HG03135 (cell line): ENCODE measurements at regions not wholly inside any gene's neighbourhood (a gene's known extent, or its start where the extent isn't known, plus 50 kb on each side); places are given as distances from the start of the nearest gene placed in this dataset.
"Not testable (repeated sequence)": the region's sequence is repeated elsewhere in the genome, so short reads cannot be mapped to it uniquely, and the experiment has no call there.

Experiments
- ATAC-seq: cut with Tn5 transposase; IDR thresholded peaks from one replicate; pipeline ENCODE4 v1.9.1; 2021; ENCODE audit warnings: mild to moderate bottlenecking, moderate library complexity; ENCODE audit not compliant: unreplicated experiment

DNA sequence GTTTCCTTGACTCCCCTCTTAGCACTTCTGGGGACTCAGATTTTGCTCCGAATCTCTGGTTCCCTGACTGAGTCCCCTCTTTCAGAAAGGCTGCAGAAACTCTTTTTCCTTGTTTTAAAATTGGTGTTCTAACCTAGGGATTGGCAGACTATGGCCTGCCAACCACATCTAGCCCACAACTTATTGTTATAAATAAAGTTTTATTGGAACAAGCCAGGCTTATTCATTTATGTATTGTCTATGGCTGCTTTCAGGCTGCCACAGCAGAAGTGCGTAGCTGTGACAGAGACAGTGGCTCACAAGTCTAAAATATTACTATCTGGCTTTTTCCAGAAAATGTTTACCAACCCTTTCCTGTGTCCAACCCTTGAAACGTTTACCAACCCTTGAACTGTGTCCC is 81.7 kb downstream of the IER5 start:
- no peak for ATAC-seq

DNA sequence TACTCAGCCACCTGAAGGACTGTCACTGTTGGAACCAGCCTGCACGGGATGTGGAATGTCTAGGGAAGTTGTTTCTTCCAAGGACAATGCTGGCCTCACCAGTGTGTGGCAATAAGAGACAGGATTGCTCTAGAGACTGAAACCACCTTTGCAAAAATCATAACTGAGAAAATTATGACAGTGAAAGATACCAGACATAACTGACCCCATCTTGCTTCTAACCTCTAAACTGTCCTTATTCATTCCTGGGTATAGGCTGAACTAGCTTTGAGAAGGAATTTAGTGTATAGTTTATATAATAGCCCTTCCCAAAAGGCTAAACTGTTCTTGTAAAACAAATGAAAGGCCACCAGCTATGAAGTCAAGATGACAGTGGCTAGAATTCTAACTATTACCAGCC is 83.6 kb downstream of the IER5 start:
- no peak for ATAC-seq

DNA sequence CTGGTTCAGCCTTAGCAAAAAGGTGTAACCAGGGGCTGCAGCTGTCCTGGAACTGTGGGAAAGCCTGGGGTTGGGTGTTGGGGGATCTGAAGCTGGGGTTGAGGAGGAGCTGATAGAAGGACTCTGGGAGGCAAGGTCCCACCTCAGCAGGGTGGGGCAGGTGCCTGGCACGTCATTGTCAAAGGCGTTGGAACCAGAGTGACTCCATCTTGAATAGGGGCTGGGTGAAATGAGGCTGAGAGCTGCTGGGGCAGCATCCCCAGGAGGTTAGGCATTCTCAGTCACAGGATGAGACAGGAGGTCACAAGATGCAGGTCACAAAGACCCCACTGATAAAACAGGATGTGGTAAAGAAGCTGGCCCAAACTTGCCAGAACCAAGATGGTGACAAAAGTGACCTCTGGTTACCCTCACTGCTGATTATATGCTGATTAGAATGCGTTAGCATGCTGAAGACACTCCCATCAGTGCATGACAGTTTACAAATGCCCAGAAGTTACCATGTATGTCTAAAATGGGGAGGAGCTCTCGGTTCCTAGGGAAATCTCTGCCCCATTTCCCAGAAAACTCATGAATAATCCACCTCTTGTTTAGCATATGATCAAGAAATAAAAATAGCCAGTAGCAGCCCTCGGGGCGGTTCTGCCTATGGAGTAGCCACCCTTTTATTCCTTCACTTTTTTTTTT is 85.4 kb downstream of the IER5 start:
- no peak for ATAC-seq

DNA sequence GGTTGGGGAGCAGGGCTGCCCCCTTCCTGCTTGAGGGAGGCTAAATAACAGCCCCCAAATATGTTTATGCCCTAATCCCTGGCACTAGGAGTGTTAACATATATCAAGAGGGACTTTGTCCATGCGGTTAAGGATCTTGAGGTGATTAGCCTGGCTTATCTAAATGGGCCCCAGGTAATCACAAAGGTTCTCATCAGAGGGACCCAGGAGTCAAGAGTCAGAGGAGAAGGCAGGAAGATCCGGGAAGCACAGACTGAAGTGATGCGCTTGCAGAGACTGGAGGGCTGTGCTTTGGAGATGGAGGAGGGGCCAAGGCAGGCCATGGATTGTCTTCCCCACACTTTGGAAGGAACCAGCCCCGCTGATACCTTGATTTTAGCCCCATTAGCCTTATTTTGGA is 86.4 kb downstream of the IER5 start:
- ATAC-seq = no peak

DNA sequence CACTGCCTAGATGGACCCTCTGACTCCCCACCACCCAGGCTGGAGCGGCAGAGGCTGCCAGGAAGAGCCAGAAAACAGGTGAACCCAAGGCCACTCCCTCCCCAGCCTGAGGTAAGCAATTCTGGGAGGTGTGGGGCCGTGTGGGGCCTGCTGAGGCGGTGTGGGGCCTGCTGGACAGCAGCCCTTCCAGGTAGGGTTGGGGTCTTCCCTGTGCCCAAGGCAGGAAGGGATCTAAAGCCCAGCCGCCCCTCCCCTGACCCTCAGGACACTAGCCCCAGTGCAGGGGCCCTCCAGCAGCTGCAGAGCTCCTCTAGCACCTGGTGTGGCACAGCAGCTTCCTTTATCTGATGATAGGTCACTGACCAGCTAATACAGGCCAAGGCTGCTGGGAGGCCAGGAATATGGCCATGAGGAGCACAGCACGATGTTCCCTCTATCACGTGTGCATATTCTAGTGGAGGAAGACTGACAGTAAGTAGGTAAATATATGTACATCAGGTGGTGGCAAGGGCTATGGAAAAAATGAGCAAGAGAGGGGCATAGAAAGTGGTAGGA is 86.9 kb downstream of the IER5 start:
- no peak for ATAC-seq

DNA sequence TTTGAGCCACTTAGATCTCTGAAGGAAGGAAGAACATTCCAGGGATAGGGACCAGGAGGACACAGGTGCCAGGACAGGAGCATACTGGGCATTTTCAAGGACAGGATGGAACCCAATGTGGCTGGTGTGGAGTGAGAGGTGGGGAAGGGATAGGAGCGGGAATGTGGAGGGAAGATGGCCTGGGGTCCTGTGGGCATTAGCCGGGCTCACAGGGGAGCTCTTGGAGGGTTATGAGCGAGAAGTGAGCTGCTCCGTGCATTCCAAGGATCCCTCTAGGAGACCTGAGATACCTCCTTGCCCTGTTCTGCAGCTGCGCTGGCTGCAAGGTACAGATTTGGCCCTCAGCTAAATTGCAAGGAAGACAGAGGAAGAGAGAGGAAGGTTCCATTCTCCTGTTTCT is 87.5 kb downstream of the IER5 start:
- ATAC-seq = no peak

DNA sequence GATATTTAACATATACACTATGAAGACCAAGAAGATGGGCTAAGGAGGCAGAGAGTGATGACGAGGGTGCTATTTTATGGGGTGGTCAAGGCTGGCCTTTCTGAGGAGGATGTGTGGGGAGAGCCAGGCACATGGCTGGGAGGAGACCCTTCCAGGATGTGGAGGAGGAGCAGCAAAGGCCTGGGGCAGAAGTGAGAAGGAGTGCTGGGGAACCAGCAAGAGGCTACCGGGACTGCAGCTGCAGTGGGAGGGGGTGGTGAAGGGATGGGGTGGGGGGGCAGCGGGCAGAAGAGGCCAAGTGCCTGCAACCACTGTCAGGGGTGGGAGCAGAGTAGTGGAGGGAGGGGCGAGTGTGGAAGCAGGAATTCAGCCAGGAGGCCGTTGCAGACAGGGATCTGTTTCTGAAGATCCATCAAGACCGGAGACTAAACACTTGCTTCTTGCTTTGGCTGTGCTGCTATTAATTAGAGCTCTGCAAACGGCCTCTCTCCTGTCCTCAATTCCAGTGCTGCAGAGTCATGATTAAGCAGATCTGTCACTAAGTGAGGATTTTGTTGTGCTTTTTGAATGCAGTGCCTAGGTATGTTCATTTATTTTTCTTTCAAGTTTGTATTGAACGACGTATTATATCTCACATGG is 89.9 kb downstream of the IER5 start:
- ATAC-seq = no peak

DNA sequence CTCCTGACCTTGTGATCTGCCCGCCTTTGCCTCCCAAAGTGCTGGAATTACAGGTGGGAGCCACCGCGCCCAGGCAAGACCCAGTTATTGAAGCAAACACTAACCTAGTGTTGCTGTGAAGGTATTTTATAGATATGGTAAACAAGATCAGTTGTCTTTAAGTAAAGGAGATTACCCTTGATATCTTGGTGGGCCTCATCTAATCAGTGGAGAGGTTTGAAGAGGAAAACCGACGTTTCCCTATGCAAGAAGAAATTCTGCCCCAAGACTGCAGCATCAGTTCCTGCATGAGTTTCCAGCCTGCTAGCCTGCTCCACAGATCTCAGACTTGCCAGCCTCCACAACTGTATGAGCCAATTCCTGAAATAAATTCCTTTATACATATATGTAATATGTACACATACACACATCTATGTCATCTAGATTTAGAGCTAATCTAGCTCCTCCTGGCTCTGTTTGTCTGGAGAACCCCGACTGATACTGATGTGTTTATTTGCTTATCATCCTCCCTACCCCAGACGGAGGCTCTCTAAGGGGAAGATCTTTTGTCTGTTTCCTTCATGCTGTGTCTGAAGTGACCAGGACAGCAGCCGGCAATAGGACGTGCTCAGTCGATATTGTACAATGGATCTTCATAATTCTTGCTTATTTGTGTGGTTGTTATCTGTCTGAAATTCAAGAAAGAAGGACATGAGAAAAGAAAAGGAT is 90.9 kb downstream of the IER5 start:
- ATAC-seq = no peak

DNA sequence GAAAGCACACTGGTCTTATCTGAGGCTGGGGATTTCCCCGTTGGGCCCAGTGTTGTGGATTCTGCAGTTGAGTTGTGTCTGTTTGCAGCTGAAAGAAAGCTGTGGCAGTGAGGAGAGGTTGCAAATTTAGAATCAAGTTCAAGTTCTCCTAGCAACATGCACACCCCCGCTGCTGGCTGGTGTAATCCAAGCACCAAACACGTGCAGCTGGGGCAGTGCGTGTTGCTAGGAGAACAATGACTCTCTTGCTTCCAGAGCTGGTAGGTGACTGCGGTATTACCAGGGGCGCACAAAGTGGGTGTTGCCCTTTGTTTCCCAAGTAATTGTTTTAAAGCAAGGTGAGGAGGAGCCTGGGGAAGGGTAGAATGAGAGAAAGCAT is 91.5 kb downstream of the IER5 start:
- ATAC-seq = no peak

DNA sequence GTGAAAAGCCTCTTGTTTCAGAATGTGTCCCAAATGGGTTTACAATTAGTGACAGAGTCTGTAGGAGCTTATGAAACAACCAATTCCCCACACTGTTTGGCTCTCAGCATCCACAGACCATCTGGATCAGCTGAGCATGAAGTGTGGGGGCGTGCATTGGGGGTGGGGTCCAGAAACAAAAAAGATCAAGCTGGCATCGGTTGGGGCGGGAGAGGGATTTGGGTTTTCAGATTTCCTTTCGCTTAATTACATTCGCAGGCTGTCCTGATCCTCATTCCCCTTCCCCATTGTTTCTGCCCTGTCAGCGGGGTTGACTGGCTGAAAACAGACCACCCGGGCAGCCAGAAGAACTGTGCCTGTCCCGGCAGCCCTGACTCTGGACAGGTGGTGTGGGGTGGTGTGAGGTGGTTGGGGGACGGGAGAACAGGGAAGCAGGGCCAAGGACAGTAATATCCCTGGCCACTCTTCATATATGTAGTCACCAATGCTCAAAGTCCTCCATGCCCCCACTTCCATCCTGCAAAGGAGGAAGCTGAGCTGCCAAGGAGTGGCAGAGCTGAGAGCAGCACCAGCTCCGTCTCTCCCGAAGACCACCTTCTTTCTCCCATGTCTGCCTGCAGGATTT is 92.0 kb downstream of the IER5 start:
- ATAC-seq = no peak

DNA sequence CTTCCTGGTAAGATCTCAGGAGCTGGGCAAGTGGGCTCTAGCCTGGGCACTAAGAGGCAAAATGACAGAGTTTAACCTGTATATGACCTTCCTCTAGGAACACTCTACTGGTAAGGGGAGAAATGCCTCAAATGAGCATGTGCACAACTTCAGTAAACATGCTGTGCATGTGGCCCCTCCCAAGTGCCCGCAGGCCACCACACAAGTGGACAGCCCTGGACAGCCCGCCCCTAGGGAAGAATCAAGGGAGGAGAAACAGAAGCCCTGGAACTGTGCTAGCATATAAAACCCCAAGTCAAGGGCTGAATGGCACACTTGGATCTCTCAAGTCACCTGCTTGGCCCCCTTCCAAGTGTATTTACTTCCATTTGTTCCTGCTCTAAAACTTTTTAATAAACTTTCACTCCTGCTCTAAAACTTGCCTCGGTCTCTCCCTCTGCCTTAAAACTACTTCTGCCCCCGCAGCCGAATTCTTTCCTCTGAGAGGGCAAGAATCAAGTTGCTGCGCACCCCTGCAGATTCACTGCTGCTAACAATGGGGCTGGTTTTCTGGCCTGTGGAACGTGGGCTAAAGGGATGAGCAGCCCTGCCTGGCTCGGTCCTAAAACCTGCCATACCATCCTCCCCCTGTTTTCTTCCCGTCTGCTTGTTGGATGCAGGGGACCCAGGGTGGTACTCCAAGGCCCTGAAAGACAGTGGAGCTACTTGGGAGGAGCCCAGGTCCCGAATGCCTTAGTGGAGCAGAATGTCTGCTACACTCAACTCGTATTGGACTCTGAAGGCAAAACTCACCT is 93.5 kb downstream of the IER5 start:
- no peak for ATAC-seq

DNA sequence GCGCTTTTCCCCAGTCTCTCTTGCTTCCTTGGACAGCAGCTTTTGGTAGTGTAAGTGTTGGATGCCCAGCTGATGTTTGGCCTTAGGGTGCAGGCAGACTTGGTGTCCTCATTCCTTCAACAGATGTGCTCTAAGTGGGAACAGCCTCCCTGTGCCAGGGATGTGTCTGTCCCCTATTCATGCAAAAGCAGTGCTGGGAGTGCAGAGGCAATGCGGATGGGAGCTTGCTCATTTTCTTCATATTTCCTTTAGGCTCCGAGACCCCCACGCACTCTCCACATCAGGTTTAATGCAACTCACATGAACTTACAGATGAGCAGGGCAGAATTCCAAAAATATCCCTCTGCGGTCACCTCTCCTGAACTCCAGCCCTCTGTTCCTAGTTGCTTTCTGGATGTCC is 96.1 kb downstream of the IER5 start:
- ATAC-seq = no peak

DNA sequence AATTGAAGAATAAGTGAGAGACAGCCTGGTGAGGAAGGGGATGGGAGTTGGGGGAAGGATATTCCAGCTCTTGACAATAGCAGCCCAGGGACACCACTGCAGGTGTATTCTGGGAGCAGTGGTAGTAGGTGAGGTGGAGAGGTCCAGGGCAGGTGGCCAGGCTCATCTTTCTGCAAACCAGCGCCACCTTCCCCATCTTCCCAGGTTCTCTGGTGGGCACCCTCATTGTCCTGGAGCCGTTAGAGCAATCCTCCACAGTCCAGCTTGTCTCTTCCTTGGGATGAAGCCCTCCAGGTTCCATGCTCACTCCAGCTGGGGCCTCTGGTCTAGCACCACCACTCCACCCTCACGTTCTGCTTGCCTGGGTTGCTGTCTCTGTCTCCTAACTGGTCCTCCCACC is 97.0 kb downstream of the IER5 start:
- ATAC-seq = no peak

DNA sequence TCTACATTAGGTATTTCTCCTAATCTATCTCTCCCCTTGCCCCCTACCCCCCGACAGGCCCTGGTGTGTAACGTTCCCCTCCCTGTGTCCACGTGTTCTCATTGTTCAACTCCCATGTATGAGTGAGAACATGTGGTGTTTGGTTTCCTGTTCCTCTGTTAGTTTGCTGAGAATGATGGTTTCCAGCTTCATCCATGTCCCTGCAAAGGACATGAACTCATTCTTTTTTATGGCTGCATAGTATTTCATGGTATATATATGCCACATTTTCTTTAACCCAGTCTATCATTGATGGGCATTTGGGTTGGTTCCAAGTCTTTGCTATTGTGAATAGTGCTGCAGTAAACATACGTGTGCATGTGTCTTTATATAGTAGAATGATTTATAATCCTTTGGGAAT is 97.6 kb downstream of the IER5 start:
- not testable (repeated sequence) for ATAC-seq

DNA sequence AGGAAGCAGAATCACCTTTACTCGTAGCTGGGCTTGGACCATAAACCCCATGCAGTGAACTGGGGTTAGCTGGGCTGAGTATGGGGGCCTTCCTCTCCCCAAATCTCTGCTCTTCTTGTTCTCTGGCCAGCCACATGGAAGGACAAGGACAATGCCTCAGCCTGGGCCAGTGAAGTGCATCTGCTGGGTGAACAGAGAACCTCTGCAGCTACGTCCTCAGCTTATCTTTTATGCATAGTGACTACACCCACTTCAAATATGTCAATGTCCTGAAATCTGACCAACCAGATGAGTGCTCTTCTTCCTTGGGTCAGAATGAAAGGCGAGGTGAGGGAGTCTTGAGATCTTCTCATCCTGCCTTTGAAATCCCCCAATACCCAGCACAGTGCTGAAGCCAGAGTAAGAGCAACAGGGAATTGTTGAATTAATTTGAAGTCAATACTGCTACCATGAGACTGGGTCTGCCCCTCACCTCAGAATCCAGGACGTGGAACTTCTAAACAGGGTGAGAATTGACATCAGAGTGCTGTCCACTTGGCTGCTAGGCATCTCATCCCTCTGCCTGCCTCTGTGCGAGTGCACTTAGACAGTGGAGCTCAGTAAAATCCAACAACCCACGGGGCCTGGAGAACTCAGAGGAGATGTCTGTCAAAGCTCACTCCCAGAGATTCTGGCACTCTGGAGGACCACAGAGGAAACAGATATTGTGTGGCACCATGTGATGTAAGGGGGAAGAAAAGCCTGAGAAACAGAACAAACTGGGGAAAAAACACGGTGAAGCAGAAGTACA is 99.0 kb downstream of the IER5 start:
- ATAC-seq = no peak

DNA sequence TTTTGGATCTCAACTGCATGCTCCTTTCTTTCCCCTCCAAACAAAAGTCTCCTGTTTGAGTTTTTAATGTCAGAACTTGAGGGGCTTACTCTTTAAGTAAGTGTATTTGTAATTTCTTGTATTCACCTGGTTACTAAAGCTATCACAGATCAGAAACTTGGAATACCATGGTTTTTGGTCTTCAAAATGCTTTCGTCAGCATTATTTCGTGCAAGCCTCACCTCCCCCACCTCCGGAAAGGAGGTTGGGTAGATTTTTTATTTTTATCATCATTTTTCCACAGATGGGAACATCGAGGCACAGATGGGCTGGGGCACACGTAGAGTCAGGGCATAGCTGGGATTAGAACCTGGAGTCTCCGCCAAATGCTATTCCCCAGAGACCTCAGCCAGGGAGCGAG is 100.7 kb downstream of the IER5 start:
- ATAC-seq = no peak

DNA sequence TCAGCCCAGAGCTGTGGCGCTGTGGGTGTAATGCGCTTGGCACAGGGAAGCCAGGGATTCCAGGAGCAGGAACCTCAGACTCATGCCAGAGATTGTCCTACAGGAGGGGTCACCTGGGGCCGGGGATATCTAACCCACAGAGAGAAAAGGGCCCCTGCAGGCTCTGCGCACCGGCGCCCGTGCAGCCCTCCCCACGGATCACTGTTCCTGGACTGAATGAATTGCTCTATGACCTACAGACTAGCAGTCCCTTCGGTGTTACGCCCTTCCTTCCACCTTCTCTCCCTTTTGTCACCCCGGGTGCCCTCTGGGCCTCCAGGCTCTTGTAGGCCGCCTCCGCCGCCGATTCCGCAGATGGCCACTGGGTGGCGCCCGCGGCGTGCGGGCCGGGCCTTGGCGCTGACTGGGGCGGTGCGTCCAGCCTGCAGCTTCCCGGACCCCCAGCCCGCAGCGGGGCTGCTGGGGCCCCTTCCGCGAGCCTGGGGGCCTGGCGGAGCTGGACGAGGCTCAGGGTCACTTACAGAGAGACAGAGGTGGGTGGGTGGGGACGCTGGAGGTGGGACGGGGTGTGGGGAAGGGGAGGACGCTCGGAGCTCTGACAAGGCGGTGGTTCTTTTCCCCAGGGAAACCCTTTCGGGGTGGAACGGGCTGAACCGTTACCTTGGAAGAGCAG is 101.3 kb downstream of the IER5 start:
- ATAC-seq = no peak

DNA sequence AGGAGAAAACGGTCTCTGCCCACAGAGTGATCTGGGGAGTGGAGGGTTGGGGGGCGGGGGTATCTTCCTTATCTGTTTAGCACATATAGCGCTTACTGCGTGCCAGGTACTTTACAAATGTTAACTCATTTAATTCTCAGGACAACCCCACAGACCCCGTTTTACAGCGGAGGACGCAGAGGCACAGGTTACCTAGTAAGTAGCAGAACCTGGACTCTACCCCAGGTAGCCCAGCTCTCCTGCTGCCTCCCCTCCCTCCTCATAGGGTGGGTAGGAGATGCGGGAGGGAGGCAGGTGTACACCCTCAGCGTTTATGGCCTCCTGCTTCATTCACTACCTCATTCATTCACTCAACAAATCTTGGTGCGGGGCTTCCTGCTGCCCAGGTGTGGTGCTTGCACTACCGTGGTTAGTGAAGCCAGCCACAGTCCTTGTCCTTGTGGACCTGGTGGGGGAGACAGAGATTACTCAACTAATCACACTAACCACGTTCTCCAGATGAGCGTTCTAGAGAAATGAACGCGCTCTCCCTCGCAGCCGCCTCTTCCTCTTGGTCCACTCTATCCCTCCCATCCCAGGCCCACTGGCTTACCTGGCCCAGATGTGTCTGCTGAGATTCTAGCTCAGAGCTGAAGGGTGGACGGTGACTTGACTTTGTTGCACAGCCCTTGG is 102.0 kb downstream of the IER5 start:
- no peak for ATAC-seq

DNA sequence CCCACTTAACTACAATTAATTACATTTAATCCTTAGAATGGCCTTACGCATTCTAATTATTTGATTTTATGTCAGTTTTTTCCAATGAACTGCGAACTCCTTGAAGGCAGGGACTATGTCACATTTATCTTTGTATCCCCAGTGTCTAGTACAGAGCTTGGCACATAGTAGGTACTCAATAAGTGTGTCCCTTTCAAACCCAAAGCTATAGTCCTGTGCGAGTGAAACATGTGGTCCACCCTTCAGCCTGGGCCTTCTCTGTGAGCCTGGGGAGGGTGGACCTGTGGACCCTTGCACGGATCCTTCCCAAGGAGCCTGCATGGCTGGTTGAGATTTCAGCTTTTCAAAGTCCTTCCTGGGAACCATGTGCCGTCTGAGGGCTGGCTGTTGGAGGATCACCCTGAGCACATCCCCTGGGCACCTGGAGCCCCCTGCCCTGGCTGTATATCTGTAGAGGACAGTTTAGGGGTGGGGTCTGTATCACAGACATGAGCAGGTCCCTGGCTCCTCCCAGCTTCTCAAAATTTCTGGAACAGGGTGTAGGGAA is 103.1 kb downstream of the IER5 start:
- ATAC-seq = no peak
